CD4-positive, alpha-beta T cell treated with Interleukin-4 for 4 hours (primary cell): ENCODE measurements at regions not wholly inside any gene's neighbourhood (a gene's known extent, or its start where the extent isn't known, plus 50 kb on each side); places are given as distances from the start of the nearest gene placed in this dataset.

ENCODE experiments used
- DNase-seq: peaks from one replicate; pipeline ENCODE4 v3.0.0-alpha.2; 2020

DNA sequence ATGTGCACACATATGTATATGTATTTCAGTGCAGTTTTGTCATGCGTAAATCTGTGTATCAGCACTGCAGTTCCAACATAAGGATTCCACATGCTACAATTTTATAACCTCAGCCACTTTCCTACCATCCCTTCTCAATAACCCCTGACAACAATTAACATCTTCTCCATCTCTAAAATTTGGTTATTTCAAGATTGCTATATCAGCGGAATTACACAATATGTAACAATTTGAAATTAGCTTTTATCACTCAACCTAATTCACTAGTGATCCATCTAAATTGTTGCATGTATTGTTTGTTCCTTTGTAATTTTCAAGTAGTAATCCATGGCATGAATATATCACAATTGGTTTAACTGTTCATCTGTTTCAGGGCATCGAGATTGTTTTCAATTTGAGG lies 511.3 kb downstream of the HAO1 start:
- no peak for DNase-seq

DNA sequence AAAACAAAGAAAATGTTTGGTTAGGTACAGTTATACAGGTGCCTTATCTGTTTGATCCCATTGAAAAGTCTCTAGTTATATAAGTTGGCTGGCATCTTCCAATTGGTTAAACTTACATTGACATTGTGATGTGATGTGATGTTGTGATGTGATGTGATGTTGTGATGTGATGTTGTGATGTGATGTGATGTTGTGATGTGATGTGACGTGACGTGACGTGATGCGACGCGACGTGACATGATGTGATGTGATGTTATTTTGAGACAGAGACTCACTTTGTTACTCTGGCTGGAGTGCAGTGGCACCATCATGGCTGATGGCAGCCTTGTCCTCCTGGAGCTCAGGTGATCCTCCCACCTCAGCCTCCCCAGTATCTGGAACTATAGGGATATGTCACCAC lies 507.6 kb downstream of the HAO1 start:
- DNase-seq = no peak

- no peak for DNase-seq
Measured at GRCh38 chr20:7437311-7437710, 502.9 kb downstream of the HAO1 start.

- no peak for DNase-seq
Measured at GRCh38 chr20:7449269-7449668, 491.0 kb downstream of the HAO1 start.

GRCh38 chr20:7452890-7453289 lies 487.4 kb downstream of the HAO1 start:
- no peak for DNase-seq

GRCh38 chr20:7454047-7454446 lies 486.2 kb downstream of the HAO1 start:
- DNase-seq = no peak

DNA sequence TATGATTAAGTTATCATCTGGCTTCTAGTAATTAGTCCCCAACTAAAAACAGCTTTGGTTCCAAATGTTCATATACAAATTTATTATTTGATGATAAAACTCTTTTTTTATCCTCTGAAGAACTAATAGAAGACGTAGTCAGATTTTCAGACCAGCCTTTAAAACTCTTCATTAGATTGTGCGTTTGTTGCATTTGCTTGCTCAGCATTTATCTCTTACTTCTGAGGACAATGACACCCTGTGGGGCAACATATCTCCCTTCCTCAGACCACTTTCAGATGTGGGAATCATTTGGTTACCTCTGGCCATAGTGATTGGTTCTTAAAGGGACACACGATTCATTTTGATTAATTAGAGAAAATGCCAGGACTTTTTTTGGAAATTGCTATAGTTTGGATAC lies 481.8 kb downstream of the HAO1 start:
- DNase-seq = no peak

- no peak for DNase-seq
Measured at GRCh38 chr20:7459083-7459482, 481.2 kb downstream of the HAO1 start.

GRCh38 chr20:7463290-7463689 lies 477.0 kb downstream of the HAO1 start:
- no peak for DNase-seq

DNA sequence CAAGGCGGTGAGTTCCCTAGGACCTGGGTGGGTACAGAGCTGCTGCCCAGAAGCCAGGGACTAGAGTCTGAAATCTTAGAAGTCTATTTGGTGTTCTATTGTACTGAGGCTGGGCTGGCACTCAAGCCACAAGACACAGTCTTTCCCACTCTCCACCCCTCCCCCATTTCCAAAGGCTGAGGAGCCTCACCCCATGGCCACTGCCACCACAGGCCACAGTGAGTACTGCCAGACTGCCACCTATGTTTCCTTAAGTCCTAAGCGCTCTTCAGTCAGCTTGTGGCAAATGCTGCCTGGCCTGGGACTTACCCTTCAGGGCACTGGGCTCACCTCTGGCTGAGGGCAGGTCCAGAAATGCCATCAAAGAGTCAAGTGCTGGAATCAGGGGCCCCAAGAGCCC lies 469.3 kb downstream of the HAO1 start:
- DNase-seq = no peak

DNA sequence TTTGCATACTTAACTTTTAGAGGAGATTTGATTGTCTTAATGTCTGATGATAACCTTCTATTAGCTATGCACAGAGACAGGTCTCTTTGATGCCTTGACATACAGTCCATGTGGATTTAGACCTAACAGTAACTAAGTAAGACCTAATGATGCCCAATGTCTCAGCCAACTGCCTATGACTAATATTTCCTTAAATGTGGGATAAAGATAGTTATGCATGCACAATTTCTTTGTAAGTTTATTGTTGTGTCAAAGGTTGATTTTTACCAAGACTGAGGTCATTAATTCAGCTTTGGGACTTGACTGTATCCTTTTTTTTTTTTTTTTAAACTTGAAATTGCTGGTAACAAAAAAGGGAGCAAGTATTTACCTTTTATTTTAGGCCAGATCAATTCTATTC lies 450.0 kb downstream of the HAO1 start:
- no peak for DNase-seq

DNA sequence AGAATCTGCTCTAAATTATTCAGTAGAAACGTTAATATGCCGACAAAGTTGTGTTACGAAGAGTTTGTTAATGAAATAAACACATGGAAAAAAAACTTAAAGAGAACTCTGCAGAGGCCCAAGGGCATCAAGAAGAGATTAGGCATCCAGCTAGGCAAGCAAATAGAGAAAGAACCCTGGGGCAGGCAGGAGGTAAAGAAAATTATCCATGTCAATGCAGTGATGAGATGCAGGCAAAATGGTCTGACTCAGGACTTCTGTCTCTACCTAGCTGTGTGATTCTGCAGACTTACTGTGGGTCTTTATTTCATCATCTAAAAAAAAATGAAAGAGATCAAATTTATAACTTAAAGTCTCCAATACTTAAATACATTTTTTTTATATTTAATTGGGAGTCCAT lies 448.0 kb downstream of the HAO1 start:
- DNase-seq = no peak

DNA sequence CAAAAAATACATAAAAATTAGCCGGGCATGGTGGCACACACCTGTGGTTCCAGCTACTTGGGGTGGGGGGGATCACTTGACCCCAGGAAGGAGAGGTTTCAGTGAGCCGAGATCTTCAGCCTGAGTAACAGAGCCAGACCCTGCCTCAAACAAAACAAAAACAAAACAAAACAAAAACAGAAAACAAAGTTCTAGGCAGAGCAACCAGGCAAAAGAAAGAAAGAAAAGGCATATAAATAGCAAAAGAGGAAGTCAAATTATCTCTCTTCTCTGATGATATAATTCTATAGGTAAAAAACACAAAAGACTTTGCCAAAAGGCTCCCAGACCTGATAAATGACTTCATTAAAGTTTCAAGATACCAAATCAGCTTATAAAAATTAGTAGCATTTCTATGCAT lies 446.9 kb downstream of the HAO1 start:
- DNase-seq = no peak

GRCh38 chr20:7496394-7496991 lies 443.8 kb downstream of the HAO1 start:
- DNase-seq = no peak

- no peak for DNase-seq
Measured at GRCh38 chr20:7497985-7498384, 442.3 kb downstream of the HAO1 start.

- DNase-seq = no peak
Measured at GRCh38 chr20:7499201-7499600, 441.1 kb downstream of the HAO1 start.

DNA sequence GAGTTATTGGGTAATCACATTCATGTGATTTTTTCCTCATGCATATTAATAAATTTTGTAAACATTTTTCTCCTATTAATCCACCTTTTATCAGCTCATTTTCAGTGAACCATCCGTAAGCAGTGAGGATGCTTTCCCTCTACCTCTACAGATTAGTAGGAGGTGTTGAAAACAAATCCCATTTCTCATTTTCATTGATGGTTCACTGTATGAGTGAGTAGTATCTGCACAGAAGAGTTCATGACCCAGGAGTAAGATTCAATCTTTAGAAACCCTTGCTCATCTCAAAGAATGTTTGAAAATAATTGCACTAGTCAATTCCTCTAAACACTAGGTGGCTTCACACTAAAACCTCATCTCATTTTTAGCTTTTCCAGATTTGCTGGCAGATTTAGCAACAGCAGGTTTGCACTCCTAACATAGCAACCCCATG lies 440.0 kb downstream of the HAO1 start:
- DNase-seq = no peak

DNA sequence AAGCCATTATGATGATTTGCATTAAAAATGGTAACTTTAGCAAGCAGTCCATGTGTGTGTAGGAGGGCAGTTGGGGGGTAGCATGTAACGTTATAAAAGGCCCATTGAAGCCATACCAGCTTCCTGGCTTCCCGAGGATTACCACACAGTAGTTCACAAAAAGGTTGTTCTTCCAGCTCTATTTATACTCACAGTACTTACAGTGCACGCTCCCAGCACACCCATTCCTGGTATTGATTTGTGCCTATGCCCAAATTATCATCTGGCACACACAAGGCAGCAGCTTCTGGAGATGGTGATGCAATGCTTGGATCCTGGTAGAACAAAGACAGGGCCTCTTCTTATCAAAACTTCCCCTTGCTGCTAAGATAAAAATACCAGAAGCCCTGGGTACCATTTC lies 436.8 kb downstream of the HAO1 start:
- no peak for DNase-seq

- DNase-seq = no peak
Measured at GRCh38 chr20:7505152-7505834, 435.0 kb downstream of the HAO1 start.

DNA sequence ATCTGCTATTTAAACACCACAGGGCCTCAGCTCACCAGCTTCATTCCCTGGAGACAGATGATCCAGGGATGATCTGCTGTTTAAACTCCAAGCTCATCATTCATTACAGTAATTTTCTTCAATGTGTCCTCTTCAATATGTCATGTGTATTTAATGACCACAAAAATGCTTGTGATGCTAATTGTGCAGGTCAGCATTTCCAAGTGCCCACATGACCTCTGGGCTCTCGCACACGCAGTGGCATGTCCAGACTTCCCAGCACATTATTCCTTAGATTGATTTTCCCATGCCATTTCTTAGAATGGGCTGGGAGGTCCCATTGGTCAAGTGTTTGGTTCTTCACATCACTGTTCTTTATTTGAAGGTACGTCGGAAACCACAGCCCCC lies 434.4 kb downstream of the HAO1 start:
- DNase-seq = no peak

DNA sequence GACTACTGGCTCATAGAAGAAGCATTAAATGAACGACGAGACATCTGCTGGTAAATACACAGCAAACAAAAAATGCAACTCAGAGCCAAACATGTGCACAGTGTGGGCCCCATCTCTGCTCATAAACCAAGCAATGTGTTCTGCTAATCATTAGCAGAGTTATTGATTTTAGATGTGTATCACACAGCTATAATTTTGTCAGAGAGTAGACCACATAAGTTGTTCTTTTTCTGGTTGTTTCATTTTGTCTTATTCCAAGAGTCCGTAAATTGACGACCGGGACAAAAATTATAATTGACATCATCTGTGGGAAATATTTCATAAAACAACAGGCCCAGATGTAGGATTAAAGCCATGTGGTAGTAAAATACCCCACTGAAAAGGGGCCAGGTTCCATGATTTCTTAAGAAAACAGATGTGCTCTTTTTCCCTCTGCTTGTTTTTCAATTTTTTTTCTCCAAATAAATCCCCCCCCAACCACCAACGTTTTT lies 423.6 kb downstream of the HAO1 start:
- no peak for DNase-seq

GRCh38 chr20:7520361-7520760 lies 419.9 kb downstream of the HAO1 start:
- DNase-seq = no peak

GRCh38 chr20:7523288-7523687 lies 417.0 kb downstream of the HAO1 start:
- no peak for DNase-seq

GRCh38 chr20:7540018-7540417 lies 400.2 kb downstream of the HAO1 start:
- DNase-seq = no peak

GRCh38 chr20:7540923-7541322 lies 399.3 kb downstream of the HAO1 start:
- DNase-seq = no peak
